Loucy (cell line): ENCODE measurements at regions not wholly inside any gene's neighbourhood (a gene's known extent, or its start where the extent isn't known, plus 50 kb on each side); places are given as distances from the start of the nearest gene placed in this dataset.

Source experiments
- CTCF ChIP-seq: fragments of 200-600 bp; sonication (generic); conservative IDR thresholded peaks from 2 replicates; pipeline ENCODE4 v1.5.1; 2014; ENCODE audit warnings: mild to moderate bottlenecking, antibody characterized with exemption, low read length
- EZH2phosphoT487 ChIP-seq: fragments of 200-600 bp; IDR thresholded peaks from 2 replicates; pipeline ENCODE4 v1.6.1; 2018; ENCODE audit warnings: antibody characterized with exemption, mild to moderate bottlenecking, moderate library complexity, borderline replicate concordance

GRCh38 chr10:78868048-78868447, 200.7 kb upstream of the ZMIZ1 start:
- TF ChIP-seq CTCF (no peak), EZH2phosphoT487 (no peak)
